AG04450 (cell line): ENCODE measurements at regions not wholly inside any gene's neighbourhood (a gene's known extent, or its start where the extent isn't known, plus 50 kb on each side); places are given as distances from the start of the nearest gene placed in this dataset.
"Not testable (repeated sequence)": the region's sequence is repeated elsewhere in the genome, so short reads cannot be mapped to it uniquely, and the experiment has no call there.

ENCODE experiments used
- CTCF ChIA-PET: fragments of 300-600, 350-600 bp; formaldehyde crosslinking; extraction: SDS; loops from one replicate; lab custom pipeline; 2022; ENCODE audit warnings: antibody characterized with exemption, inconsistent platforms; lab: Charles Lee
- POLR2A ChIA-PET: fragments of 350-600 bp; formaldehyde crosslinking; extraction: SDS; loops from one replicate; lab custom pipeline; 2021; ENCODE audit warnings: antibody characterized with exemption, inconsistent platforms; lab: Yijun Ruan, JAX
- DNase-seq: peaks from one replicate; pipeline ENCODE4 v3.0.0-alpha.2; 2011; ENCODE audit warnings: low read depth, low spot score
- H3K27ac ChIP-seq: one replicate; pipeline ENCODE4 v1.5.1; 2012; ENCODE audit warnings: low read depth, low read length, control low read depth
- H3K27me3 ChIP-seq: one replicate; pipeline ENCODE4 v1.6.0; 2012; ENCODE audit warnings: low read length; ENCODE audit not compliant: control insufficient read depth, insufficient read depth
- H3K4me3 ChIP-seq: 2 replicates; pipeline ENCODE4 v1.5.1; 2011; ENCODE audit warnings: mild to moderate bottlenecking, low read depth, low read length, control low read depth
- H3K9me3 ChIP-seq: 2 replicates; pipeline ENCODE4 v1.5.1; 2012; ENCODE audit warnings: low read length; ENCODE audit not compliant: control insufficient read depth, insufficient read depth
- CTCF ChIP-seq: IDR thresholded peaks from 2 replicates; pipeline ENCODE4 v1.5.1; 2011; ENCODE audit warnings: low read depth, low read length, control low read depth, inconsistent platforms

DNA sequence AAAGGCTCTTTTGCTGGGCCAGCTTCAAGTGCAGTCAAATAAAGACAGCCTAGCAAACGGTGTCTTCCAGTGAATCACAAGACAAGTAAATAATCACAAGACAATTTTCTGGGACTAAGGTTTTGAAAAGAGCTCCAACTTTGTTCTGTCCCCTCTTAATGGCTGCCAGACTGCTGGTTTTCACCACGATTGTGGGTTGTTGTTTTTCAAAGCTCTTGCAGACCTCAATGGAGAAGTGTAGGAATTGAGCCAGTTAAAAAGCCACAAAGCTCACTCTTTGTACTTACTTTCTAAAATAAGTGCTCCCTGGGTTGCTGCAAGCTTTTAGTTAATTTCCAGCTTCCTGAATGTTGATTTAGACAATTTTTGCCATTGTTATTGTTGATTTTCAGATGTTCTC, 405.8 kb upstream of the HTR2C start:
- H3K9me3 ChIP-seq, result no peaks in the 10 kb centered on the region; the same call in 1 of the 2 replicates
- TF ChIP-seq CTCF, result no peak
- no peak overlapping the region for H3K4me3 ChIP-seq
- no peaks in the 10 kb centered on the region for H3K27me3 ChIP-seq
- H3K27ac ChIP-seq, result no peak overlapping the region
- no peak for DNase-seq
- ChIA-PET POLR2A (no interaction called here), CTCF (no interaction called here)

DNA sequence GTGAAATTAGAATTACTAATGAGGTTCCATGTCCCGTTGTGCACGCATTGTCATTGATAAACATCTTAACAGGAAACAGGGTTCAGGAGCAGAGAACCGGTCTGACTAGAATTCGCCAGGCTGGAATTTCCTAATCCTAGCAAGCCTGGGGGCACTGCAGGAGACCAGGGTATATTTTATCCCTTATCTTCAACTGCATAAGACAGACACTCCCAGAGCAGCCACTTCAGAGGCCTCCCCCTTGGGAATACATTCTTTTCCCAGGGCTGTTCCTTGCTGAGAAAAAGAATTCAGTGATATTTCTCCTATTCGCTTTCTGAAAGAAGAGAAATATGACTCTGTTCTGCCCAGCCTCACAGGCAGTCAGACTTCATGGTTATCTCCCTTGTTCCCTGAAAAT, 416.6 kb upstream of the HTR2C start:
- H3K27ac ChIP-seq, H3K27me3 ChIP-seq, POLR2A ChIA-PET, DNase-seq, H3K4me3 ChIP-seq, CTCF ChIA-PET, H3K9me3 ChIP-seq: not testable (repeated sequence)

DNA sequence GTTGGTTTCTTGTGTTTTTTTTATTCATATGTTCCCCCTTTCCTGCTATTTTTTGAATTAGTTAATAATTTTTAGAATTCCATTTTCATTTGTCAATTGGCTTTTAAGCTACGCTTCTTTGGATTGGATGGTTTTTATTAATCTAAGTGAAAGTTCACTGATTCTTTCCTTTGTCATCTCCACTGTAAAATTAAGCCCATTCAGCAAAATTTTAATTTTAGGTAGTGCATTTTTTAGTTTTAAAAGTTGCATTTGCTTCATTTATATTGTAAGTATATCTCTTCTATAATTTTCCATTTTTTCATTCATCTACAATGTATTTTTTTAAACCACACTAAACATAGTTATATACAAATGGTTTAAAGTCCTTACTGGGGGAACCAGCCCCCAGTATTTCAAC, 417.3 kb upstream of the HTR2C start:
- no peak for TF ChIP-seq CTCF
- no peak for DNase-seq
- Histone ChIP-seq H3K27me3 (no peaks in the 10 kb centered on the region), H3K27ac (no peak overlapping the region), H3K9me3 (peaks cover 3% of the 10 kb centered on the region; the same call in 1 of the 2 replicates), H3K4me3 (no peak overlapping the region)
- CTCF ChIA-PET, result no interaction called here
- POLR2A ChIA-PET, result no interaction called here

GRCh38 chrX:114165537-114165936, 418.3 kb upstream of the HTR2C start:
- peaks cover 3% of the 10 kb centered on the region; the same call in 1 of the 2 replicates for H3K9me3 ChIP-seq
- no peak for DNase-seq
- H3K27ac ChIP-seq, result no peak overlapping the region
- no peaks in the 10 kb centered on the region for H3K27me3 ChIP-seq
- no peak for TF ChIP-seq CTCF
- H3K4me3 ChIP-seq, result no peak overlapping the region
- CTCF ChIA-PET, result no interaction called here
- POLR2A ChIA-PET, result no interaction called here

DNA sequence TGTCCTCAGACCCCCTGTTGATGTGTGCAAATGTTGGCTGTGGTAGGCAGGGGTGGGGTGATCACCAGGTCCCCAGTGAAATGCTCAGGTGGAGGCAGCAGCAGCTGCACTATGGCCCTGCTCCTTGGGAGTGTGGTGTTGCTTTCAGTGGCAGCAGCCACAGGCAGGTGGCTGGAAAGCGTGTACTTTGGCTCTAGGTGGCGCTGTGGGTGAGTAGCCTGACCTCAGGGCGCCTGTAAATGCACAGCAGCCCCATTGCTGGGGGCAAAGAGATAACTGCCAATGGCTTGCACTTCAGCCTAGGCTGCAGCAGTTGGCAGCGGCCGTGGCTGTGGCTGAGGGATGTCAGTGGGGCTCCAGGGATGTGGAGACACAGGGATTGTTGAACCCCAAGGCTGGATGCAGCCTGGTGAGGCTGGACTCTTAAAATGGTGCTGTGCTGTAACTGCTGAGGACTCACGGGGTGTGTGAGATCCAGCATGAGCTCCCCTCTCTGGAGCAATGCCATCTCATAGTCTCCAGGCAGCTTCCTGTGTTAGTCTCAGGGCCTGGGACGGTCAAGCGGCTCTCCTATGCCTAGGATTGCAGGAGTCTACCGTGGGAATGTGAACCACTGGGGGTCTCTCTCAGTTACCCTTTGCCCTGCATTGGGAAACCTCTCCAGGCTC, 421.7 kb upstream of the HTR2C start:
- ChIA-PET CTCF (no interaction called here), POLR2A (no interaction called here)
- no peak overlapping the region for H3K4me3 ChIP-seq
- H3K27me3 ChIP-seq, result no peaks in the 10 kb centered on the region
- no peak overlapping the region for H3K27ac ChIP-seq
- DNase-seq, result no peak
- TF ChIP-seq CTCF, result no peak
- H3K9me3 ChIP-seq, result peaks cover 3% of the 10 kb centered on the region; the same call in 1 of the 2 replicates
